ENCODE measurements at regions not wholly inside any gene's neighbourhood (a gene's known extent, or its start where the extent isn't known, plus 50 kb on each side); places are given as distances from the start of the nearest gene placed in this dataset.

DNA sequence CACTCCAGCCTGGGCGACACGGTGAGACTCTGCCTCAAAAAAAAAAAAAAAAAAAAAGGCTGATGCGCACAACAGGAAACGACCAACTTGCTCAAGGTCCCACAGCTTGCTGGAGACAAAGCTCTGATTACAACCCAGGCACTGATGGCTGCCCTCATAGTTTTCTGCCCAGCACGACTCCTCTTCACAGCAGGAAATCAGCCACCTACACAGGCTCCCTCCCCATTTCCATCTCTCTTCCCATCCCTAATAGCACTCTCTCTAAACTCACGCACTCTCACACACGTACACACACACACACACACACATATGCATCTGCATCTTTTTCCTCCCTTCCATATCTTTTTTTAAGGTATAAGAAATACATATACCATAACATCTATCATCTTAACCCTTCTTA lies 153.5 kb upstream of the SOD1 start:
- TF ChIP-seq, protein P1, sequence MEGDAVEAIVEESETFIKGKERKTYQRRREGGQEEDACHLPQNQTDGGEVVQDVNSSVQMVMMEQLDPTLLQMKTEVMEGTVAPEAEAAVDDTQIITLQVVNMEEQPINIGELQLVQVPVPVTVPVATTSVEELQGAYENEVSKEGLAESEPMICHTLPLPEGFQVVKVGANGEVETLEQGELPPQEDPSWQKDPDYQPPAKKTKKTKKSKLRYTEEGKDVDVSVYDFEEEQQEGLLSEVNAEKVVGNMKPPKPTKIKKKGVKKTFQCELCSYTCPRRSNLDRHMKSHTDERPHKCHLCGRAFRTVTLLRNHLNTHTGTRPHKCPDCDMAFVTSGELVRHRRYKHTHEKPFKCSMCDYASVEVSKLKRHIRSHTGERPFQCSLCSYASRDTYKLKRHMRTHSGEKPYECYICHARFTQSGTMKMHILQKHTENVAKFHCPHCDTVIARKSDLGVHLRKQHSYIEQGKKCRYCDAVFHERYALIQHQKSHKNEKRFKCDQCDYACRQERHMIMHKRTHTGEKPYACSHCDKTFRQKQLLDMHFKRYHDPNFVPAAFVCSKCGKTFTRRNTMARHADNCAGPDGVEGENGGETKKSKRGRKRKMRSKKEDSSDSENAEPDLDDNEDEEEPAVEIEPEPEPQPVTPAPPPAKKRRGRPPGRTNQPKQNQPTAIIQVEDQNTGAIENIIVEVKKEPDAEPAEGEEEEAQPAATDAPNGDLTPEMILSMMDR (IDR thresholded peaks at IDR 0.05), result no peak
- no peak for TF ChIP-seq POLR2A (IDR thresholded peaks at IDR 0.05)
